ENCODE measurements at regions not wholly inside any gene's neighbourhood (a gene's known extent, or its start where the extent isn't known, plus 50 kb on each side); places are given as distances from the start of the nearest gene placed in this dataset.

GRCh38 chr5:33065131-33065530, 354.0 kb downstream of the NPR3 start:
- H3K27ac ChIP-seq (ENCODE audit: insufficient read depth, low read depth, low read length) = no peak overlapping the region
- intact Hi-C loops (cut with micrococcal nuclease) = no loop called here
- H2AFZ ChIP-seq (ENCODE audit: low read depth, low read length) = no peak overlapping the region
- dilution Hi-C loops (cut with MboI; ENCODE audit: extremely low pct_ligation_motif_present, low sequenced_read_pairs) = no loop called here
- no peak for TF ChIP-seq JUN (IDR thresholded peaks at IDR 0.05; ENCODE audit: borderline replicate concordance, insufficient read depth, insufficient read length, low read depth)
- no peak for TF ChIP-seq GATA2 (IDR thresholded peaks at IDR 0.05; ENCODE audit: insufficient read depth, insufficient read length, low read depth, low read length)
- TF ChIP-seq FOS (IDR thresholded peaks at IDR 0.05; ENCODE audit: borderline replicate concordance, insufficient read depth, low read length) = no peak
- TF ChIP-seq POLR2AphosphoS5 (IDR thresholded peaks at IDR 0.05; ENCODE audit: insufficient read depth, low read depth, low read length) = no peak
- TF ChIP-seq, protein P1, sequence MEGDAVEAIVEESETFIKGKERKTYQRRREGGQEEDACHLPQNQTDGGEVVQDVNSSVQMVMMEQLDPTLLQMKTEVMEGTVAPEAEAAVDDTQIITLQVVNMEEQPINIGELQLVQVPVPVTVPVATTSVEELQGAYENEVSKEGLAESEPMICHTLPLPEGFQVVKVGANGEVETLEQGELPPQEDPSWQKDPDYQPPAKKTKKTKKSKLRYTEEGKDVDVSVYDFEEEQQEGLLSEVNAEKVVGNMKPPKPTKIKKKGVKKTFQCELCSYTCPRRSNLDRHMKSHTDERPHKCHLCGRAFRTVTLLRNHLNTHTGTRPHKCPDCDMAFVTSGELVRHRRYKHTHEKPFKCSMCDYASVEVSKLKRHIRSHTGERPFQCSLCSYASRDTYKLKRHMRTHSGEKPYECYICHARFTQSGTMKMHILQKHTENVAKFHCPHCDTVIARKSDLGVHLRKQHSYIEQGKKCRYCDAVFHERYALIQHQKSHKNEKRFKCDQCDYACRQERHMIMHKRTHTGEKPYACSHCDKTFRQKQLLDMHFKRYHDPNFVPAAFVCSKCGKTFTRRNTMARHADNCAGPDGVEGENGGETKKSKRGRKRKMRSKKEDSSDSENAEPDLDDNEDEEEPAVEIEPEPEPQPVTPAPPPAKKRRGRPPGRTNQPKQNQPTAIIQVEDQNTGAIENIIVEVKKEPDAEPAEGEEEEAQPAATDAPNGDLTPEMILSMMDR (IDR thresholded peaks at IDR 0.05; ENCODE audit: extremely low read depth in 1 of 2, insufficient read depth in 1 of 2, low read depth in 1 of 2, low read length in 2 of 2) = no peak
- TF ChIP-seq EZH2 (IDR thresholded peaks at IDR 0.05; ENCODE audit: borderline replicate concordance, low read depth, low read length, severe bottlenecking) = no peak
- no peak for TF ChIP-seq MAX (IDR thresholded peaks at IDR 0.05; ENCODE audit: insufficient read depth, insufficient read length)
- TF ChIP-seq MYC (IDR thresholded peaks at IDR 0.05; ENCODE audit: low read depth, low read length) = no peak
- no peak for TF ChIP-seq POLR2A (IDR thresholded peaks at IDR 0.05; ENCODE audit: low read depth, low read length)
- H3K27me3 ChIP-seq (ENCODE audit: control insufficient read depth in 2 of 2, insufficient read depth in 2 of 2, low read length in 2 of 2) = peaks cover 0 to 5% of the 10 kb centered on the region in 2 experiments
- FAIRE-seq (no peak), DNase-seq (ENCODE audit: low read depth, low spot score) (no peak)
- H4K20me1 ChIP-seq (replicated peaks; ENCODE audit: control insufficient read depth, extremely low read depth, insufficient read depth, low read length) = no peaks in the 10 kb centered on the region
- ChIA-PET CTCF (no interaction called here), POLR2A (no interaction called here)
- H3K36me3 ChIP-seq (ENCODE audit: control insufficient read depth in 2 of 2, extremely low read depth in 1 of 2, insufficient read depth in 2 of 2, low read length in 2 of 2) = no peaks in the 10 kb centered on the region
- H3K9me1 ChIP-seq (replicated peaks; ENCODE audit: control insufficient read depth, extremely low read depth, insufficient read depth, low read length) = no peaks in the 10 kb centered on the region
- no peaks in the 10 kb centered on the region for H3K4me1 ChIP-seq (ENCODE audit: control insufficient read depth, extremely low read depth, insufficient read depth, low read length)
- no peak overlapping the region for H3K4me3 ChIP-seq (replicated peaks in 1 of 3; ENCODE audit: insufficient read depth in 1 of 3, low read depth in 1 of 3, low read length in 3 of 3)
- H3K9ac ChIP-seq (replicated peaks; ENCODE audit: extremely low read depth, insufficient read depth, low read length) = no peak overlapping the region
- no TSS peak for BruUV-seq (replicated peaks)
- H3K9me3 ChIP-seq (replicated peaks; ENCODE audit: control insufficient read depth, insufficient read depth, low read length) = no peaks in the 10 kb centered on the region
- no peaks in the 10 kb centered on the region for H3K79me2 ChIP-seq (ENCODE audit: control insufficient read depth, insufficient read depth, low read length)
- no peak overlapping the region for H3K4me2 ChIP-seq (ENCODE audit: insufficient read depth, low read length)

Data from endothelial cell of umbilical vein (primary cell).